ENCODE measurements at regions not wholly inside any gene's neighbourhood (a gene's known extent, or its start where the extent isn't known, plus 50 kb on each side); places are given as distances from the start of the nearest gene placed in this dataset.

DNA sequence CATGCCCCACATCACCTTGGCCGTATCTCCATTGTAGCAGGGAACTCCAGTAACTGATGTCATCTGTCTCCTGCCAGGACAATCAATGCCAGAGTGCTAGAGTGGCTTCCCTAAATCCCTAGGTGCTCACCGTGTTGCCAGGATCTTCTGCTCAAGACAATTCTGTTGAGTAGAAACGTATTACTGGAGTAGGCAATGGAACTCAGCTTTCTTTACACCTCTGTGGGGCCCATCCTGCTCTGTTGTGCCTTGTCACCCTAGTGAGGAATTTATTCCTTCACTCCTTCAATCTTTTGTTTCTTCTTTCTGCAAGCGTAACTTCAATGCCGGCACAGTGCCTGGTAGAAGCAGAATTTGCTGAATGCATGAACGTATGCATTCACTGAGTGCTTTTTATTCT is 305.5 kb upstream of the ZMIZ1 start:
- H3K27me3 ChIP-seq (ENCODE audit: control insufficient read depth in 1 of 2, insufficient read depth in 2 of 2, low read length in 2 of 2) = no peaks in the 10 kb centered on the region
- H3K9me3 ChIP-seq (ENCODE audit: control insufficient read depth in 1 of 2, low read length in 2 of 2) = no peaks in the 10 kb centered on the region
- no peaks in the 10 kb centered on the region for H3K4me1 ChIP-seq (ENCODE audit: control insufficient read depth in 1 of 2, insufficient read depth in 2 of 2, low read length in 2 of 2)
- H3K9ac ChIP-seq (ENCODE audit: low read depth in 1 of 2, low read length in 2 of 2) = no peak overlapping the region
- no peaks in the 10 kb centered on the region for H3K36me3 ChIP-seq (ENCODE audit: control insufficient read depth in 1 of 2, insufficient read depth in 2 of 2, low read length in 2 of 2)
- H3K27ac ChIP-seq (ENCODE audit: low read depth, low read length) = no peak overlapping the region
- H3K4me3 ChIP-seq (ENCODE audit: low read depth in 1 of 2, low read length in 2 of 2) = no peak overlapping the region

- no peaks in the 10 kb centered on the region for H3K4me1 ChIP-seq (ENCODE audit: control insufficient read depth in 1 of 2, insufficient read depth in 2 of 2, low read length in 2 of 2)
- no peaks in the 10 kb centered on the region for H3K9me3 ChIP-seq (ENCODE audit: control insufficient read depth in 1 of 2, low read length in 2 of 2)
- no peaks in the 10 kb centered on the region for H3K36me3 ChIP-seq (ENCODE audit: control insufficient read depth in 1 of 2, insufficient read depth in 2 of 2, low read length in 2 of 2)
- H3K9ac ChIP-seq (ENCODE audit: low read depth in 1 of 2, low read length in 2 of 2) = no peak overlapping the region
- no peak overlapping the region for H3K27ac ChIP-seq (ENCODE audit: low read depth, low read length)
- no peak overlapping the region for H3K4me3 ChIP-seq (ENCODE audit: low read depth in 1 of 2, low read length in 2 of 2)
- no peaks in the 10 kb centered on the region for H3K27me3 ChIP-seq (ENCODE audit: control insufficient read depth in 1 of 2, insufficient read depth in 2 of 2, low read length in 2 of 2)
Measured at GRCh38 chr10:78763651-78764395, 304.9 kb upstream of the ZMIZ1 start.

- Histone ChIP-seq H3K4me3 (ENCODE audit: low read depth in 1 of 2, low read length in 2 of 2) (no peak overlapping the region), H3K9me3 (ENCODE audit: control insufficient read depth in 1 of 2, low read length in 2 of 2) (no peaks in the 10 kb centered on the region), H3K36me3 (ENCODE audit: control insufficient read depth in 1 of 2, insufficient read depth in 2 of 2, low read length in 2 of 2) (no peaks in the 10 kb centered on the region), H3K4me1 (ENCODE audit: control insufficient read depth in 1 of 2, insufficient read depth in 2 of 2, low read length in 2 of 2) (no peaks in the 10 kb centered on the region), H3K27me3 (ENCODE audit: control insufficient read depth in 1 of 2, insufficient read depth in 2 of 2, low read length in 2 of 2) (no peaks in the 10 kb centered on the region), H3K9ac (ENCODE audit: low read depth in 1 of 2, low read length in 2 of 2) (no peak overlapping the region), H3K27ac (ENCODE audit: low read depth, low read length) (no peak overlapping the region)
Measured at GRCh38 chr10:78764436-78764835, 304.3 kb upstream of the ZMIZ1 start.

DNA sequence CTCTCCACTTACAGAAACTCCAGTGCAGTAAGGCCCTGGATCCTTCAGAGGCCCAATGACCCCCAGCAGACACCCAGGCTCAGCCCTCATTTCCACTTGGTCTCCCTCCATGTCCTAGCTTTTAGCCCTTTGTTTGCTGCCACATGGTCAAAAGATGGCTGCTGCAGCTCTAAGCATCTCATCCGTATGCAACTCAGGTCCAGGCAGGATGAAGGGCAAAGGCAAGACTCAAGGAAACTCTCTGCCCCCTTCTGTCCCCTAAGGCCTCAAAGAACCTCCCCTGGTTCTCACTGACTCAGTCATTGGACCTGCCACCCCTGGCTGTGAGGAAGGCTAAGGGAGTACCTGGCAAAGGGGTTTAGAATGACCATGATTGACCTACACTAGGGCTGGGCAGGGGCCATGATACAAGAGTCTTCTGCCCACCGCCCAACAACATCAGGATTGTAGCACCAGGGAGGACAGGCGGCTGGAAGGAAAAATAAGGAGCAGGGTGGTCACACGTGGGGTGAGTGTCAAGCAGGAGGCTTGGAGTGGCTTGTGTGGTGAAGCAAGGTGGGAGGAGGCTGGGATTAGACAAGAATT is 303.8 kb upstream of the ZMIZ1 start:
- no peak overlapping the region for H3K27ac ChIP-seq (ENCODE audit: low read depth, low read length)

DNA sequence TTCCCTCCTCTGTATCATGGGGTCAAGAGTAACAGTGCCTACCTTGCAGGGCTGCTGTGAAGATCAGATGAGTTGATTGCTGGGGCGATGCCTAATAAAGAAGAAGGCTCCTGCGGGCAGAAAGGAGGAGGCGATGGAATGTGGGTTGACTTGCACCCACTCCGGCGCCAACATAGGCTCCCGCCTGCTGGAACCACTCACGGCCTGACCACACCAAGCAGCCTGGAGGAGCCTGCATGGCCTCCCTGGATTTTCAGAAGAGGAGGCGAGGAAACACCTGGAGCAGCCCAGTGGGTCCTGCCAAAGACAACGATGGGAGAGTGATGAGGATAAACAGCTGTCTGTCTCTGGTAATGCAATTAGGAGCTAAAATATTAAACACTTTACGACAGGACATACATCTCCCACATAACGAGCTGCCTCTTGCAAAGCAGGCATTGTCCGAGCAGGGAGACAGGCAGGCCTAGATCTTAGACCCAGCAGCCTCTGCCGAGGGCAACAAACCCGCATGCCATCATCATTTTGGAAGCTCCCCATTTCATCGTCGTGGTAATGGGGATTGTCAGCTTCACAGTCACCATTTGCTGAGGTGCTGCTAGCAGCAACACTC is 302.9 kb upstream of the ZMIZ1 start:
- Histone ChIP-seq H3K9me3 (ENCODE audit: control insufficient read depth in 1 of 2, low read length in 2 of 2) (no peaks in the 10 kb centered on the region), H3K36me3 (ENCODE audit: control insufficient read depth in 1 of 2, insufficient read depth in 2 of 2, low read length in 2 of 2) (no peaks in the 10 kb centered on the region), H3K27me3 (ENCODE audit: control insufficient read depth in 1 of 2, insufficient read depth in 2 of 2, low read length in 2 of 2) (no peaks in the 10 kb centered on the region), H3K4me1 (ENCODE audit: control insufficient read depth in 1 of 2, insufficient read depth in 2 of 2, low read length in 2 of 2) (no peaks in the 10 kb centered on the region), H3K27ac (ENCODE audit: low read depth, low read length) (no peak overlapping the region), H3K4me3 (ENCODE audit: low read depth in 1 of 2, low read length in 2 of 2) (no peak overlapping the region), H3K9ac (ENCODE audit: low read depth in 1 of 2, low read length in 2 of 2) (no peak overlapping the region)

More for the DNA sequence above, 303.8 kb upstream of the ZMIZ1 start:
- H3K9ac ChIP-seq (ENCODE audit: low read depth in 1 of 2, low read length in 2 of 2) = no peak overlapping the region
- no peaks in the 10 kb centered on the region for H3K4me1 ChIP-seq (ENCODE audit: control insufficient read depth in 1 of 2, insufficient read depth in 2 of 2, low read length in 2 of 2)
- H3K4me3 ChIP-seq (ENCODE audit: low read depth in 1 of 2, low read length in 2 of 2) = no peak overlapping the region
- no peaks in the 10 kb centered on the region for H3K9me3 ChIP-seq (ENCODE audit: control insufficient read depth in 1 of 2, low read length in 2 of 2)
- H3K36me3 ChIP-seq (ENCODE audit: control insufficient read depth in 1 of 2, insufficient read depth in 2 of 2, low read length in 2 of 2) = no peaks in the 10 kb centered on the region
- no peaks in the 10 kb centered on the region for H3K27me3 ChIP-seq (ENCODE audit: control insufficient read depth in 1 of 2, insufficient read depth in 2 of 2, low read length in 2 of 2)

GRCh38 chr10:78766603-78767002 is 302.2 kb upstream of the ZMIZ1 start:
- no peaks in the 10 kb centered on the region for H3K36me3 ChIP-seq (ENCODE audit: control insufficient read depth in 1 of 2, insufficient read depth in 2 of 2, low read length in 2 of 2)
- H3K27me3 ChIP-seq (ENCODE audit: control insufficient read depth in 1 of 2, insufficient read depth in 2 of 2, low read length in 2 of 2) = no peaks in the 10 kb centered on the region

DNA sequence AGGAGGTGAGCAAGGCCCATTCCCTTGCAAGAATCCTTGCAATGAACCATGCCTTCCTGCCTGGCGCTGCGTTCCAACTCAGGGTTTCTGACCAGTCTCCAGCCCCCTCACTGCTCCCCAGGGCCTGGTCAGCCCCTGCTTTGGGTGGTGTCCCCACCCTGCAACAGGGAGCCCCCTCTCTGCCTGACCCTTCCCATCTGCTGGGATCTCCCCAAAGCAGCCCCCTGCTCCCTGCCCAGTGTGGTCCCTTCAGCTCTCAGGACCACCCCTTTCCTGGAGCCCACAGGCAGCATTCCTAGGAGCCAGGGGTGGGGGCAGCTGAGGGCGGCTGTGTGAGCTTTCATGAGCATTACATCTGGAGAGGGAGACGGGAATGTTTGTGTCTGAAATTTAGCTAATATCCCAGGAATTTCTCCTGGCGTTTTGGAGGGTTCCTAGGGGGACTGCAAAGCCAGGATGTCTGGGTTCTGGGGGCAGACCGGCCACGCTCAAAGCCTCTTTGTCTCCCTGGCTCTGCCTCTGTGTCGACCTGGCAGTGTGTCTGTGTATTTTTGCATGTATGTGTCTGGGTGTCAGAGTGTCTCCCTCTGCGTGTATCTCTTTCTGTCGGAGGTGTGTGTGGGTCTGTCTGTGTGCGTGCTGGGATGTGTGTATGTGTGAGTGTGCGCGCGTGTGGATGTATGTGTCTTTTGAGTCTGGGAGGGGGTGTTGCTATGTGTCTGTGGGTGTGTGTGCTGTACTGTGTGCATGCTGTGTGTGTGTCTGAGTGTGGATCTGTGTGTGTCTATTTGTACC is 300.5 kb upstream of the ZMIZ1 start:
- Histone ChIP-seq H3K4me1 (ENCODE audit: control insufficient read depth in 1 of 2, insufficient read depth in 2 of 2, low read length in 2 of 2) (no peaks in the 10 kb centered on the region), H3K9me3 (ENCODE audit: control insufficient read depth in 1 of 2, low read length in 2 of 2) (no peaks in the 10 kb centered on the region), H3K4me3 (ENCODE audit: low read depth in 1 of 2, low read length in 2 of 2) (no peak overlapping the region), H3K27ac (ENCODE audit: low read depth, low read length) (no peak overlapping the region), H3K36me3 (ENCODE audit: control insufficient read depth in 1 of 2, insufficient read depth in 2 of 2, low read length in 2 of 2) (no peaks in the 10 kb centered on the region), H3K9ac (ENCODE audit: low read depth in 1 of 2, low read length in 2 of 2) (no peak overlapping the region), H3K27me3 (ENCODE audit: control insufficient read depth in 1 of 2, insufficient read depth in 2 of 2, low read length in 2 of 2) (no peaks in the 10 kb centered on the region)

More at GRCh38 chr10:78766603-78767002, 302.2 kb upstream of the ZMIZ1 start:
- Histone ChIP-seq H3K4me1 (ENCODE audit: control insufficient read depth in 1 of 2, insufficient read depth in 2 of 2, low read length in 2 of 2) (no peaks in the 10 kb centered on the region), H3K4me3 (ENCODE audit: low read depth in 1 of 2, low read length in 2 of 2) (no peak overlapping the region), H3K27ac (ENCODE audit: low read depth, low read length) (no peak overlapping the region), H3K9ac (ENCODE audit: low read depth in 1 of 2, low read length in 2 of 2) (no peak overlapping the region), H3K9me3 (ENCODE audit: control insufficient read depth in 1 of 2, low read length in 2 of 2) (no peaks in the 10 kb centered on the region)

GRCh38 chr10:78768876-78769275 is 299.9 kb upstream of the ZMIZ1 start:
- H3K9ac ChIP-seq (ENCODE audit: low read depth in 1 of 2, low read length in 2 of 2) = no peak overlapping the region
- H3K4me3 ChIP-seq (ENCODE audit: low read depth in 1 of 2, low read length in 2 of 2) = no peak overlapping the region
- no peaks in the 10 kb centered on the region for H3K4me1 ChIP-seq (ENCODE audit: control insufficient read depth in 1 of 2, insufficient read depth in 2 of 2, low read length in 2 of 2)
- H3K9me3 ChIP-seq (ENCODE audit: control insufficient read depth in 1 of 2, low read length in 2 of 2) = no peaks in the 10 kb centered on the region
- no peaks in the 10 kb centered on the region for H3K36me3 ChIP-seq (ENCODE audit: control insufficient read depth in 1 of 2, insufficient read depth in 2 of 2, low read length in 2 of 2)
- no peaks in the 10 kb centered on the region for H3K27me3 ChIP-seq (ENCODE audit: control insufficient read depth in 1 of 2, insufficient read depth in 2 of 2, low read length in 2 of 2)
- H3K27ac ChIP-seq (ENCODE audit: low read depth, low read length) = no peak overlapping the region

DNA sequence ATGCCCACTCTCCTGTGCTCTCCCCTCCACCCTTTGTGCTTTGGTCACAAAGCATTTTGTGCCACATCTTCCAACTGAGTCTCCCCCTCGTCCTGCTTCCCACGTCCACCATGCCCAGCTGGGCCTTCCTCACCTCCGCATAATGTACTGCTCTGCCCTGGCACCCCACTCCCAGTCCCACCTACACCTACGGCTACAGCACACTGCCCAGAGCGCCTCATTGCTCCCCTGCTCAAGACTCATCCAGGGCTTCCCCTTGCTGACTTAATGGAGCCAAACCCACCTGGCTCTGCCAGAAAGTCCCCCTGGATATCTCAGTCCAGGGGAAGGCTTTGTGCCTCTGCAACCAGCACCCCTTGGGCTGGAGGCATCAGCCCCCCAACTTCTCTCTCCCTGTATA is 299.2 kb upstream of the ZMIZ1 start:
- Histone ChIP-seq H3K9ac (ENCODE audit: low read depth in 1 of 2, low read length in 2 of 2) (no peak overlapping the region), H3K4me3 (ENCODE audit: low read depth in 1 of 2, low read length in 2 of 2) (no peak overlapping the region), H3K27ac (ENCODE audit: low read depth, low read length) (no peak overlapping the region), H3K4me1 (ENCODE audit: control insufficient read depth in 1 of 2, insufficient read depth in 2 of 2, low read length in 2 of 2) (no peaks in the 10 kb centered on the region), H3K27me3 (ENCODE audit: control insufficient read depth in 1 of 2, insufficient read depth in 2 of 2, low read length in 2 of 2) (no peaks in the 10 kb centered on the region), H3K9me3 (ENCODE audit: control insufficient read depth in 1 of 2, low read length in 2 of 2) (no peaks in the 10 kb centered on the region), H3K36me3 (ENCODE audit: control insufficient read depth in 1 of 2, insufficient read depth in 2 of 2, low read length in 2 of 2) (no peaks in the 10 kb centered on the region)
